ENCODE measurements at regions not wholly inside any gene's neighbourhood (a gene's known extent, or its start where the extent isn't known, plus 50 kb on each side); places are given as distances from the start of the nearest gene placed in this dataset.

GRCh38 chr6:165883851-165884640 lies 221.0 kb upstream of the PDE10A start:
- Histone ChIP-seq H3K27ac (ENCODE audit: extremely low read length, insufficient read depth, low read length) (no peak overlapping the region), H3K9me3 (ENCODE audit: low read length) (no peaks in the 10 kb centered on the region), H3K79me2 (ENCODE audit: insufficient read depth, low read length) (no peaks in the 10 kb centered on the region), H3K4me2 (ENCODE audit: low read depth, low read length) (no peak overlapping the region), H3K27me3 (ENCODE audit: control insufficient read depth in 1 of 2, insufficient read depth in 2 of 2, low read length in 2 of 2) (no peaks in the 10 kb centered on the region; a peak in 2 of 5 replicates), H3K4me1 (ENCODE audit: insufficient read depth, low read length) (no peaks in the 10 kb centered on the region), H3K4me3 (replicated peaks in 1 of 3; ENCODE audit: insufficient read depth in 1 of 3, low read depth in 2 of 3, low read length in 3 of 3) (no peak overlapping the region), H4K20me1 (ENCODE audit: insufficient read depth, low read length) (no peaks in the 10 kb centered on the region), H3K36me3 (replicated peaks in 1 of 2; ENCODE audit: control insufficient read depth in 1 of 2, insufficient read depth in 2 of 2, low read length in 2 of 2) (no peaks in the 10 kb centered on the region), H3K9ac (ENCODE audit: insufficient read depth, low read depth, low read length) (no peak overlapping the region), H2AFZ (ENCODE audit: low read length) (no peak overlapping the region)
- DNase-seq (ENCODE audit: low spot score) (no peak), FAIRE-seq (no peak), ATAC-seq (peak; percentile 49)
- POLR2A ChIA-PET, result no interaction called here
- intact Hi-C loops (cut with micrococcal nuclease; ENCODE audit: unreplicated experiment) (loop anchor here (1.0 to 2.0 kb wide), 2 partner anchors 215 to 222 kb away; no protein-coding TSS in a partner anchor), in situ Hi-C loops (cut with HindIII; ENCODE audit: extremely low pct_ligation_motif_present, low pct_unique_long_range_greater_than_20kb) (no loop called here)
- 7% methylated on average over 16 of the region's 16 CpGs for WGBS (ENCODE audit: low lambda C conversion rate)
- CTCF ChIA-PET (ENCODE audit: low intra/inter-chr PET ratio, low total read pairs), result interaction anchor here (1.9 to 2.6 kb wide), 2 partner anchors 214 to 222 kb away, joined by 17 to 35 read pairs; no protein-coding TSS in a partner anchor
- no TSS peak for BruUV-seq (replicated peaks)
- TF ChIP-seq IRX3 (CRISPR knock-in tag; IDR thresholded peaks at IDR 0.05; ENCODE audit: borderline replicate concordance, low read depth) (no peak), SKIL (CRISPR knock-in tag; IDR thresholded peaks at IDR 0.05; ENCODE audit: borderline replicate concordance) (no peak), AKAP8 (CRISPR knock-in tag; IDR thresholded peaks at IDR 0.05) (no peak), SNRNP70 (IDR thresholded peaks at IDR 0.05; ENCODE audit: low read depth, low read length) (no peak), MTF2 (CRISPR knock-in tag; IDR thresholded peaks at IDR 0.05; ENCODE audit: borderline replicate concordance) (no peak), HNRNPK (IDR thresholded peaks at IDR 0.05; ENCODE audit: low read depth, low read length, poor library complexity, severe bottlenecking) (no peak), NR2F6 (IDR thresholded peaks at IDR 0.05) (no peak), NR2F6 (CRISPR knock-in tag; IDR thresholded peaks at IDR 0.05) (no peak), ZBTB20 (CRISPR knock-in tag; IDR thresholded peaks at IDR 0.05; ENCODE audit: borderline replicate concordance, low read depth) (no peak), ZBED4 (CRISPR knock-in tag; IDR thresholded peaks at IDR 0.05; ENCODE audit: borderline replicate concordance) (no peak), MATR3 (CRISPR knock-in tag; IDR thresholded peaks at IDR 0.05) (no peak), STAT5B (CRISPR knock-in tag; IDR thresholded peaks at IDR 0.05) (no peak), KLF6 (CRISPR knock-in tag; IDR thresholded peaks at IDR 0.05) (no peak)
- TF ChIP-seq, protein P1, sequence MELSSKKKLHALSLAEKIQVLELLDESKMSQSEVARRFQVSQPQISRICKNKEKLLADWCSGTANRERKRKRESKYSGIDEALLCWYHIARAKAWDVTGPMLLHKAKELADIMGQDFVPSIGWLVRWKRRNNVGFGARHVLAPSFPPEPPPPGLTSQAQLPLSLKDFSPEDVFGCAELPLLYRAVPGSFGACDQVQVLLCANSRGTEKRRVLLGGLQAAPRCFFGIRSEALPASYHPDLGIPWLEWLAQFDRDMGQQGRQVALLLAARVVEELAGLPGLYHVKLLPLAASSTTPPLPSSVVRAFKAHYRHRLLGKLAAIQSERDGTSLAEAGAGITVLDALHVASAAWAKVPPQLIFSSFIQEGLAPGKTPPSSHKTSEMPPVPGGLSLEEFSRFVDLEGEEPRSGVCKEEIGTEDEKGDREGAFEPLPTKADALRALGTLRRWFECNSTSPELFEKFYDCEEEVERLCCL (CRISPR knock-in tag; IDR thresholded peaks at IDR 0.05; ENCODE audit: borderline replicate concordance), result no peak
